NCI-H526 (cell line): ENCODE measurements at regions not wholly inside any gene's neighbourhood (a gene's known extent, or its start where the extent isn't known, plus 50 kb on each side); places are given as distances from the start of the nearest gene placed in this dataset.
"Not testable (repeated sequence)": the region's sequence is repeated elsewhere in the genome, so short reads cannot be mapped to it uniquely, and the experiment has no call there.

Source experiments
- DNase-seq, 2 experiments: peaks; one replicate each; lab custom pipeline; 2025; lab: John Stamatoyannopoulos, UW

DNA sequence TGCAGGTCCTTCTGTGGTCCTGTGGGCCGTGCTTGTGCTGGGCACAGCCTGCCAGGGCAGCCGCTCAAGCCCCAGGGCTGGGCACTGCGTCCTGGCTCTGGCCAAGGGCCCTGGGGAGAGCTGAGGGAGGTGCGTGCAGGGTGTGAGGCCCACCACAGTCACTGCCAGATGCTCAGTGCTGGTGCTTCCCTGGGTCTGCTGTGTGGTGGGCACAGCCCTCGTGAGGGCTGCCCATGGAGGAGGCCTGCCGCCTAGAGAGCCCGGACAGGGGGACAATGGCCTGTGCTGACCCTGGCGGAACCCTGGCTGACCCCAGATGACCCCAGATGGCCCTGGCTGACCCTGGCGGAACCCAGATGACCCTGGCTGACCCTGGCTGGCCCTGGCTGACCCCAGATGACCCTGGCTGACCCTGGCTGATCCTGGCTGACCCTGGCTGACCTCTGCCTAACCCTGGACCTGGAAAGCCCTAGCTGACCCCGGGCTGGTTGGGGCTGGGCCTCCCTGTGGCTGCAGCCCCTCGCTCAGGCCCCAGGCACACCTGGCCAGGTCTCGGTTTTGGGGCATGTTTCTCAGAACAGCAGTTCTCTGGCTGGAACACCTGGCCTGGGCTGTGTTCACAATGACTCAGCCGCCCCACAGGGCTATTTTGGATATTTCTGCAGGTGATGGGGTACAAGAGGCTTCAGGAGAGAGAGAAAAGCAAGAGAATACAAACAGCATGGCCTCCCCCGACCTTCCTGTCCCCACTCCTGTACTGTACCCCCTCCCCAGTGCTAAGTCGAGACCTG is 55.4 kb downstream of the TMEM121 start:
- DNase-seq = no peak

DNA sequence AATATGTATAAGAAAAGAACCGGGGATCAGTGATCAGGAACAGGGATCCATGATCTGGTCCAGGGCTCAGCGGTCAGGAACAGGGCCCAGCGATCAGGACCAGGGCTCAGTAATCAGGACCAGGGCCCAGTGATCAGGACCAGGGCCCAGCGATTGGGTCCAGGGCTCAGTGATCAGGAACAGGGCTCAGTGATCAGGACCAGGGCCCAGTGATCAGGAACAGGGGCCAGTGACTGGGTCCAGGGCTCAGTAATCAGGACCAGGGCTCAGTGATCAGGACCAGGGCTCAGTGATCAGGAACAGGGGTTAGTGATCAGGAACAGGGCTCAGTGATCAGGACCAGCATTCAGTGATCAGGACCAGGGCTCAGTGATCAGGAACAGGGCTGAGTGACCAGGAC is 56.3 kb downstream of the TMEM121 start:
- no peak for DNase-seq

- not testable (repeated sequence) for DNase-seq
These were observed 57.5 kb downstream of the TMEM121 start for GRCh38 chr14:105583914-105584313.

DNA sequence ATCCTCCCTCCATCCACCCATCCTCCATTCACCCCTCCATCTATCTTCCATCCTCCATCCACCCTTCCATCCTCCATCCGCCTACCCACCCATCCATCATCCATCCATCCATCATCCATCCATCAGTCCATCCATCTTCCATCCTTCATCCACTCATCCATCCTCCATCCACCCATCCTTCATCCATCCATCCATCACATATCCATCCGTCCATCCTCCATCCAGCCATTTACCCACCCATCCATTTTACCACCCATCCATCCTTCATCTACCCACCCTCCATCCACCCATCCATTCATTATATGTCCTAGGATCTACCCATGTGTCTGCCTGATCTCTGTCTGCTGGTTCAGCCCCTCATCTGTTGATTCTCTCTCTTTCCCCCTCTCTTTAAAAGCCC is 58.9 kb downstream of the TMEM121 start:
- not testable (repeated sequence) for DNase-seq

GRCh38 chr14:105585722-105586121 is 59.3 kb downstream of the TMEM121 start:
- not testable (repeated sequence) for DNase-seq

GRCh38 chr14:105586144-105586872 is 59.9 kb downstream of the TMEM121 start:
- not testable (repeated sequence) for DNase-seq

DNA sequence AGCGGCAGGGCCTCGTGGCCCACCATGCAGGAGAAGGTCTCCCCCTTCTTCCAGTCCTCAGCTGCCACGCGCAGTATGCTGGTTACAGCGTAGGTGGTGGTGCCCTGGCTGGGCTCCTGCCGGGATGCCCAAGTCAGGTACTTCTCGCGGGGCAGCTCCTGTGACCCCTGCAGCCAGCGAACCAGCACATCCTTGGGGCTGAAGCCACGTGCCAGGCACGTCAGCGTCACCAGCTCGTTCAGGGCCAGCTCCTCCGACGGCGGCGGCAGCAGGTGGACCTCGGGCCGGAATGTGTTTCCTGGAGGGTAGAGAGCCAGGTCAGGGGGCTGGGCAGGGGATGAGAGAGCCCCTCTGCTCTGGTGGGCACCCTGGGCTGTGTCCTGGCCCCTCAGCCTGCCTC is 60.7 kb downstream of the TMEM121 start:
- not testable (repeated sequence) for DNase-seq

DNA sequence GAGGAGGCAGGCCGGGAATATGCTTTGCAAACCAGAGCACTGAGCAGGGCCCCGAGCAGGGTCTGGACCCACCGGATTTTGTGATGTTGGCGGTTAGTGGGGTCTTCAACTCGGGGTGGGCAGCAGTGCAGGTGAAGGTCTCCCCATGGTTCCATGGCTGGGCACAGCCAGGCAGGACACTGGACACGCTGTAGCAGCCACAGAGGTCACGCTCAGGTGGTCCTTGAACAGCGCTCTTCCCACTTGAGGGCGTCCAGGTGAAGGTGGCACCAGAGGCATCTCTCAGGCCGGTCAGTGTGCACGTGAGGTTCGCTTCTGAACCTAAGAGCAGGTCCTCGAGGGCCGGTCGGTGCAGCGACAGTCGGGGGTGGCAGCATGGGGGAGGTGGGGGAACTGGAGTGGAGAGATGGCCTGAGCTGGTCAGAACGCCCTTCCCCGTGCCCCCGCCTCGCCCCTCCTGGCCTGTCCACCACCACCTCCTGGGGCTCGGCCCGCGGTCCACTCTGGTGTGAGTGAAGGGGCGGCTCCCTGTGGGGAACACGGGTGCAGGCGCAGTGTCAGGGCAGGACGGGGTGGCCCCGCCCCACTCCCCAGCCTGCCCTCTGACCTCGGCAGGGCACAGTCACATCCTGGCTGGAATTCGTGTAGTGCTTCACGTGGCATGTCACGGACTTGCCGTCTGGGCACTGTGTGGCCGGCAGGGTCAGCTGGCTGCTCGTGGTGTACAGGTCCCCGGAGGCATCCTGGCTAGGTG is 61.3 kb downstream of the TMEM121 start:
- not testable (repeated sequence) for DNase-seq

GRCh38 chr14:105588236-105588860 is 62.0 kb downstream of the TMEM121 start:
- no peak for DNase-seq

GRCh38 chr14:105589161-105589925 is 63.0 kb downstream of the TMEM121 start:
- no peak for DNase-seq

GRCh38 chr14:105589926-105590185 is 63.5 kb downstream of the TMEM121 start:
- not testable (repeated sequence) for DNase-seq

GRCh38 chr14:105591052-105591451 is 64.7 kb downstream of the TMEM121 start:
- no peak for DNase-seq

- not testable (repeated sequence) for DNase-seq
These were observed 65.5 kb downstream of the TMEM121 start for GRCh38 chr14:105591792-105592341.

DNA sequence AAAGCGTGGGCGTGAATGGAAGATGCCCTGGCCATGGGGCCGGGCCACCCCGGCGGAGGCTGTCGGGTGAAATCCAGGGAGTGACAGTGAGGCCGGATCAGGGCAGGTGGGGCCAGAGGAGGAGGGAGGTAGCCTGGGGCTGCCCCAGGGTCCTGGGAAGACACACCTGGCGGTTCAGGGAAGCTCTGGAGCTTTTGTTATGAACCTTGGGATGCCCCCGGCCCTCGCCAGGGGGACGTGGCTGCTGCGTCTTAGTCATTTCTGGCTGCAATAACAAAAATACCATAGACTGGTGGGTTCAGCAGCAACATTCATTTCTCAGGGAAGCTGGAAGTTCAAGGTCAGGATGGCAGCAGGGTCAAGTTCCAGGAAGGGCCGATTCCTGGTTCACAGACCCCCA is 66.3 kb downstream of the TMEM121 start:
- DNase-seq = not testable (repeated sequence)

GRCh38 chr14:105595346-105595745 is 69.0 kb downstream of the TMEM121 start:
- DNase-seq = not testable (repeated sequence)

DNA sequence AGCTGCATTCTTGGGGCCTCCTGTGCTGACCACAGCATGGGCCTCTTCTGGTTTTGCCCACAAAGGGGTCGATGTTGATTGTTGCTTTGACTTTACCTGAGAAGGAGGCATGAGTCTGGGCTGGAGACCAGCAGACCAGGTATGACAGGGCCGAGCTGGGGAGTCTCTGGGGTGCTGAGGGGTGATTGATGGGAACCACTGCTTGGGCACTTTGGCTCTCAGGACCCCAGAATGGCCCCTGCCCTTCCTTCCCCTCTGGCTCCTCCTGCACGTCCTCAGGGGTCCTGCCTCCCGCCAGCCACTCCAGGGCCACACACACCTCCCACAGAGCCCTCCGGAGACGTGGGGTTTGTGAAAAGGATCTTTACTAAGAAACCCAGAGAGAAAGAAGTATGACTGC is 70.0 kb downstream of the TMEM121 start:
- DNase-seq = not testable (repeated sequence)

- DNase-seq = not testable (repeated sequence)
These were observed 71.8 kb downstream of the TMEM121 start for GRCh38 chr14:105598040-105598763.

DNA sequence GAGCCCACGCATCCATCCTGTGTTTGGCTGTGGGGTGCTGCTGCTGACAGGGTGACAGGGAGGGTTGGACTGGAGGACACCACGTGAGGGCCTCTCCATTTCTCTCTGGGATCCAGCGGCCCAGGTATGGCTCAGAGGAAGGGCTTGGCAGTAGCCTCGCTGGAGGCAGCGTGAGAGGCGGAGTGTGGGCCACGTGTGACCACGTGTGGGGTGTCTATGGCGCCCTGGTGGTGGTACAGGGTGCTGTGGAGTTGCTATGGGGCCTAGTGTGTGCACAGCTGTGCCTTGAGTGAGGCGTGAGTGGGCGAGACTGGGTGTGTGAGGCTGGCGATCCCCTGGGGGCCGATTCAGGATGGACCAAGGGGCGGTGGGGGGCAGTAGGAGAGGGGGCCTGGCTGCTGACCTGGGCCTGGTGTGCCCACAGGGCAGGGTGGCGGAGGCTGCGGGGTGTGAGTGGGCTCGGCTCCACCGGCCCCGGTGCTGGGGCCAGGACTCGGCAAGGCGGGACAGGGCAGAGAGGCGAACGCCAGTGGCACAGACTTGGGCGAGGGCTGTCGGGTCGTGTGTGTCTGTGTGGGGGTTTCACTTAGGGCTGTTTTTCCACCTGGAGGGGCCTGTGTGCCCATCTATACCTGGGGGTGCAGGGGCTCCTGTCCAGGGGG is 72.7 kb downstream of the TMEM121 start:
- not testable (repeated sequence) for DNase-seq

DNA sequence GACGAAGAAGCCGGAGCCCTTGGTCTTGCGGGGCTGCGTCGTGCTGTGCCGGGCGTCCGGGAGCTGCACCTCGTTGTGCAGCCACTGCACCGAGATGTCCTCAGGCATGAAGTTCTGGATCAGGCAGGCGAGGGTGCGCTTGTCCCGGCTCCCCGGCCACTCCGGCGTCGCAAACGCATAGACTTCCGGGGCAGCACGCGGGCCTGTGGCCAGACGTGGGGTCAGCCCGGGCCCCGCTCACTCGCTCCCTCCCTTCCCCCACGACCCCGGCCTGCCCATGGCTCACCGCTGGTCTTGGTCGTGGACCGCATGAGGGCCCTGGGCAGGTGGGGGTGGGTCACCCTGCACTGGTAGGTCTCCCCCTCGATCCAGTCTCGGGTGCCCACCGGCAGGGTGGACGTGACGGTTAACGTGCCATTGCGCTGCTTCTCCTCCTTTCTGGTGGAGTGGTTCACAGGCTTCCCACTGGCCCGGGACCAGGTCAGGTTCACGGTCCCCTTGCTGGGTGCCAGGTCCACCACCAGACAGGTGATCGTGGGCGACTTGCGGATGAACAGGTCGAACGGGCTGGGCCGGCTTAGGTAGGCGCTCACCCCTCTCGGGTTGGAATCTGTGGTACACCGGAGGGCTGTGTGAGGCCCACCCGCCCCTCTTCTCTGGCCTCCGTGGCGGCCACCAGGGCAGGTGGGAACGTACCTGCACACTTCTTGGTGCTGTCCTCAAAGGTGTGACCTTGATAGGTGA is 74.0 kb downstream of the TMEM121 start:
- not testable (repeated sequence) for DNase-seq
